Type B pancreatic cell (in vitro differentiated cells): ENCODE measurements at regions not wholly inside any gene's neighbourhood (a gene's known extent, or its start where the extent isn't known, plus 50 kb on each side); places are given as distances from the start of the nearest gene placed in this dataset.

Experiments
- DNase-seq: peaks from one replicate; pipeline ENCODE4 v3.0.0; 2021; ENCODE audit warnings: mixed read lengths; ENCODE audit not compliant: unreplicated experiment; ENCODE audit errors: extremely low spot score
- H3K27ac Mint-ChIP-seq: 2 replicates; pipeline ENCODE4 v1.8.0; 2021; ENCODE audit warnings: mild to moderate bottlenecking, mixed read lengths
- H3K27me3 Mint-ChIP-seq: 2 replicates; pipeline ENCODE4 v1.8.0; 2021; ENCODE audit warnings: mixed read lengths
- H3K36me3 Mint-ChIP-seq: 2 replicates; pipeline ENCODE4 v1.8.0; 2021; ENCODE audit warnings: mixed read lengths
- H3K4me1 Mint-ChIP-seq: one replicate; pipeline ENCODE4 v1.8.0; 2021; ENCODE audit warnings: mixed read lengths; ENCODE audit not compliant: unreplicated experiment
- H3K4me3 Mint-ChIP-seq: 2 replicates; pipeline ENCODE4 v1.8.0; 2021; ENCODE audit warnings: mild to moderate bottlenecking, mixed read lengths
- H3K9me3 Mint-ChIP-seq: 2 replicates; pipeline ENCODE4 v1.8.0; 2021; ENCODE audit warnings: mixed read lengths
- TF ChIP-seq, protein P1 (sequence below): fragments of 200-600 bp; sonication (generic); conservative IDR thresholded peaks from 2 replicates; pipeline ENCODE4 v1.5.0; 2021; ENCODE audit warnings: antibody characterized with exemption, mild to moderate bottlenecking

DNA sequence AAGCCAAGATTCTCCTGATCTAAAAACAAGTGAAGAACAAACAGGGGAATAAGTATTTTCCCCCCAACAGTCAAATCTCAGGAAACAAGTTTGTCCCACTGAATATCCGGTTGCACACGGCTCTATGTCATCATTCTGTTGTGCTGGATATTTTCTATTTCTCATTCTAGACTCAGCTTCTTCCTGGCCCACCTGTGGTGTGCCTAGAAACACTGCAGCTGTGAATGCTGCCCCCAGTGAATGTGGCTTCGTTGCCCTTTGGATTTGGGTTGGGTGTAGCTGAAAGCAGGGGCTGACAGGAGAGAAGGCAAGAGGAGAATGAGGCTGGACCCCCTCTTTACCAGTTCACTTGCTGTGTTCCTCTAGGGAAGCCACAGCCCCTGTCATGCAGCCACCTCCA is 181.2 kb upstream of the PROK2 start:
- H3K27me3 Mint-ChIP-seq, result peaks cover 48% of the 10 kb centered on the region
- no peak for DNase-seq
- H3K27ac Mint-ChIP-seq, result no peak overlapping the region
- H3K4me3 Mint-ChIP-seq, result no peak overlapping the region
- no peaks in the 10 kb centered on the region for H3K9me3 Mint-ChIP-seq
- TF ChIP-seq, protein P1, sequence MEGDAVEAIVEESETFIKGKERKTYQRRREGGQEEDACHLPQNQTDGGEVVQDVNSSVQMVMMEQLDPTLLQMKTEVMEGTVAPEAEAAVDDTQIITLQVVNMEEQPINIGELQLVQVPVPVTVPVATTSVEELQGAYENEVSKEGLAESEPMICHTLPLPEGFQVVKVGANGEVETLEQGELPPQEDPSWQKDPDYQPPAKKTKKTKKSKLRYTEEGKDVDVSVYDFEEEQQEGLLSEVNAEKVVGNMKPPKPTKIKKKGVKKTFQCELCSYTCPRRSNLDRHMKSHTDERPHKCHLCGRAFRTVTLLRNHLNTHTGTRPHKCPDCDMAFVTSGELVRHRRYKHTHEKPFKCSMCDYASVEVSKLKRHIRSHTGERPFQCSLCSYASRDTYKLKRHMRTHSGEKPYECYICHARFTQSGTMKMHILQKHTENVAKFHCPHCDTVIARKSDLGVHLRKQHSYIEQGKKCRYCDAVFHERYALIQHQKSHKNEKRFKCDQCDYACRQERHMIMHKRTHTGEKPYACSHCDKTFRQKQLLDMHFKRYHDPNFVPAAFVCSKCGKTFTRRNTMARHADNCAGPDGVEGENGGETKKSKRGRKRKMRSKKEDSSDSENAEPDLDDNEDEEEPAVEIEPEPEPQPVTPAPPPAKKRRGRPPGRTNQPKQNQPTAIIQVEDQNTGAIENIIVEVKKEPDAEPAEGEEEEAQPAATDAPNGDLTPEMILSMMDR, result no peak
- no peaks in the 10 kb centered on the region for H3K4me1 Mint-ChIP-seq
- H3K36me3 Mint-ChIP-seq, result no peaks in the 10 kb centered on the region

- H3K27ac Mint-ChIP-seq, result no peak overlapping the region
- no peak for DNase-seq
- peaks cover 55% of the 10 kb centered on the region for H3K27me3 Mint-ChIP-seq
- no peaks in the 10 kb centered on the region for H3K4me1 Mint-ChIP-seq
- H3K36me3 Mint-ChIP-seq, result no peaks in the 10 kb centered on the region
- TF ChIP-seq, protein P1, result no peak
- no peak overlapping the region for H3K4me3 Mint-ChIP-seq
- no peaks in the 10 kb centered on the region for H3K9me3 Mint-ChIP-seq
These were observed 179.2 kb upstream of the PROK2 start for GRCh38 chr3:71964170-71964569.

GRCh38 chr3:71962561-71963240 is 177.8 kb upstream of the PROK2 start:
- no peaks in the 10 kb centered on the region for H3K4me1 Mint-ChIP-seq

DNA sequence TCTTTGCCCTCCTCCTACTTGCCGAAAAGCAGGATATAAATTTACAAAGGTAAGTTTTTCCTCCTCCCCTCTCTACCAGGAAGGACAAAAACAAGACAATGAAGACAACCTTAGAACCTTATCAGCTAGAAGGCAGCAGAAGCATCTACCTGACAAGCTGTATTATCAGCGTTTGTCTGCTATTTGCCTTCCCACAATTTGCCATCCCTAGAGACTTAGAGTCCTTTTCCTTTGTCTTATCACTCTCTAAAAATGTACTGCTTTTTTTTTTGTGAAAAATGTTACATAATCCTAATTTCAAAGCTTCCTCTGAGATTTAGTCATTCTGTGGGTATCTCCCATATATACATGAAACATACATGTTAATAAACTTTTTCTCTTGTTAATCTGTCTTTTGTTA is 176.9 kb upstream of the PROK2 start:
- no peak for DNase-seq
- H3K9me3 Mint-ChIP-seq, result no peaks in the 10 kb centered on the region
- no peaks in the 10 kb centered on the region for H3K36me3 Mint-ChIP-seq
- H3K4me3 Mint-ChIP-seq, result no peak overlapping the region
- peaks cover 45% of the 10 kb centered on the region for H3K27me3 Mint-ChIP-seq
- TF ChIP-seq, protein P1, result no peak
- H3K4me1 Mint-ChIP-seq, result no peaks in the 10 kb centered on the region
- no peak overlapping the region for H3K27ac Mint-ChIP-seq

More at GRCh38 chr3:71962561-71963240, 177.8 kb upstream of the PROK2 start:
- TF ChIP-seq, protein P1, result no peak
- Mint-ChIP-seq H3K27me3 (peaks cover 48% of the 10 kb centered on the region), H3K4me3 (no peak overlapping the region), H3K27ac (no peak overlapping the region), H3K9me3 (no peaks in the 10 kb centered on the region), H3K36me3 (no peaks in the 10 kb centered on the region)
- DNase-seq, result no peak

- TF ChIP-seq, protein P1, result no peak
- Mint-ChIP-seq H3K27ac (no peak overlapping the region), H3K27me3 (peaks cover 40% of the 10 kb centered on the region), H3K4me3 (no peak overlapping the region), H3K4me1 (no peaks in the 10 kb centered on the region), H3K36me3 (no peaks in the 10 kb centered on the region), H3K9me3 (no peaks in the 10 kb centered on the region)
- no peak for DNase-seq
These were observed 176.4 kb upstream of the PROK2 start for GRCh38 chr3:71961378-71961777.
